Endothelial cell (in vitro differentiated cells): ENCODE measurements at regions not wholly inside any gene's neighbourhood (a gene's known extent, or its start where the extent isn't known, plus 50 kb on each side); places are given as distances from the start of the nearest gene placed in this dataset.
"Not testable (repeated sequence)": the region's sequence is repeated elsewhere in the genome, so short reads cannot be mapped to it uniquely, and the experiment has no call there.

Source experiments
- DNase-seq: peaks from one replicate; pipeline ENCODE4 v3.0.0; 2021; ENCODE audit warnings: low spot score
- H3K27ac Mint-ChIP-seq: one replicate; pipeline ENCODE4 v1.8.0; 2021; ENCODE audit warnings: mixed read lengths, inconsistent platforms; ENCODE audit not compliant: unreplicated experiment
- H3K27me3 Mint-ChIP-seq: one replicate; pipeline ENCODE4 v1.8.0; 2021; ENCODE audit warnings: mild to moderate bottlenecking, moderate library complexity, mixed read lengths, inconsistent platforms; ENCODE audit not compliant: unreplicated experiment
- H3K36me3 Mint-ChIP-seq: one replicate; pipeline ENCODE4 v1.8.0; 2021; ENCODE audit warnings: mild to moderate bottlenecking, low read depth, mixed read lengths, inconsistent platforms; ENCODE audit not compliant: unreplicated experiment
- H3K4me1 Mint-ChIP-seq: one replicate; pipeline ENCODE4 v1.8.0; 2021; ENCODE audit warnings: mild to moderate bottlenecking, mixed read lengths, inconsistent platforms; ENCODE audit not compliant: unreplicated experiment
- H3K4me3 Mint-ChIP-seq: one replicate; pipeline ENCODE4 v1.8.0; 2021; ENCODE audit warnings: mild to moderate bottlenecking, mixed read lengths, inconsistent platforms; ENCODE audit not compliant: unreplicated experiment
- H3K9me3 Mint-ChIP-seq: one replicate; pipeline ENCODE4 v1.8.0; 2021; ENCODE audit warnings: mixed read lengths, inconsistent platforms; ENCODE audit not compliant: unreplicated experiment
- CTCF ChIP-seq: fragments of 200-600 bp; sonication (generic); IDR thresholded peaks from one replicate; pipeline ENCODE4 v1.5.0; 2021; ENCODE audit warnings: antibody characterized with exemption; ENCODE audit not compliant: unreplicated experiment

GRCh38 chr17:71024172-71024571 is 854.8 kb downstream of the KCNJ2 start:
- Mint-ChIP-seq H3K4me1 (no peaks in the 10 kb centered on the region), H3K9me3 (no peaks in the 10 kb centered on the region), H3K36me3 (no peaks in the 10 kb centered on the region), H3K4me3 (no peak overlapping the region), H3K27me3 (no peaks in the 10 kb centered on the region), H3K27ac (no peak overlapping the region)
- TF ChIP-seq CTCF = no peak
- no peak for DNase-seq

DNA sequence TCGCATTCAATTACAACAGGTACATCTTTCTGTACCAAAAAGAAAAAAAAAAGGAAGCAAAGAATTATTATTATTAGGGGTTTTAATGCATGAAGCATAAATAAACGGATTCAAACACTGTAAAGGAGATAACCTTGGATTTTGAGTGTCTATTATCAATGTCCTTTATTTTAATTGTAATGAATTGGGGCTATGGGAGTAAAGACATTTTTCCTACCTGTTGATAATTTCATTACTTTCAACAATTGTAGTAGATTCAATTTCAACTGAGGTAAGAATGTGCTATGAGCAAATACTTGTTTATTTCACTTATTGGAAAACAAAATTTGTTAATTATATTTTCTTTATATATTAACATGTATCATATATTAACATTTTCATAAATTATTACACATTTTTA is 855.6 kb downstream of the KCNJ2 start:
- H3K9me3 Mint-ChIP-seq = no peaks in the 10 kb centered on the region
- no peaks in the 10 kb centered on the region for H3K27me3 Mint-ChIP-seq
- no peak overlapping the region for H3K27ac Mint-ChIP-seq
- H3K36me3 Mint-ChIP-seq = no peaks in the 10 kb centered on the region
- no peak for DNase-seq
- H3K4me3 Mint-ChIP-seq = no peak overlapping the region
- no peaks in the 10 kb centered on the region for H3K4me1 Mint-ChIP-seq
- TF ChIP-seq CTCF = no peak

- H3K27ac Mint-ChIP-seq = no peak overlapping the region
- H3K36me3 Mint-ChIP-seq = no peaks in the 10 kb centered on the region
- no peaks in the 10 kb centered on the region for H3K27me3 Mint-ChIP-seq
- no peak for TF ChIP-seq CTCF
- H3K4me3 Mint-ChIP-seq = no peak overlapping the region
- peaks cover 3% of the 10 kb centered on the region for H3K4me1 Mint-ChIP-seq
- H3K9me3 Mint-ChIP-seq = no peaks in the 10 kb centered on the region
- no peak for DNase-seq
Observed at GRCh38 chr17:71029246-71029645, 859.9 kb downstream of the KCNJ2 start.

GRCh38 chr17:71031286-71031685 is 862.0 kb downstream of the KCNJ2 start:
- not testable (repeated sequence) for H3K27me3 Mint-ChIP-seq, H3K4me1 Mint-ChIP-seq, DNase-seq, H3K36me3 Mint-ChIP-seq, H3K4me3 Mint-ChIP-seq, H3K9me3 Mint-ChIP-seq, H3K27ac Mint-ChIP-seq

GRCh38 chr17:71032746-71033273 is 863.5 kb downstream of the KCNJ2 start:
- no peak for DNase-seq
- no peaks in the 10 kb centered on the region for H3K27me3 Mint-ChIP-seq
- H3K9me3 Mint-ChIP-seq = no peaks in the 10 kb centered on the region
- no peaks in the 10 kb centered on the region for H3K36me3 Mint-ChIP-seq
- no peak for TF ChIP-seq CTCF
- H3K4me3 Mint-ChIP-seq = no peak overlapping the region
- H3K4me1 Mint-ChIP-seq = peaks cover 3% of the 10 kb centered on the region
- no peak overlapping the region for H3K27ac Mint-ChIP-seq

GRCh38 chr17:71033336-71033735 is 864.0 kb downstream of the KCNJ2 start:
- Mint-ChIP-seq H3K27ac (no peak overlapping the region), H3K4me1 (peaks cover 3% of the 10 kb centered on the region), H3K27me3 (no peaks in the 10 kb centered on the region), H3K4me3 (no peak overlapping the region), H3K9me3 (no peaks in the 10 kb centered on the region), H3K36me3 (no peaks in the 10 kb centered on the region)
- no peak for TF ChIP-seq CTCF
- no peak for DNase-seq
